ENCODE measurements at regions not wholly inside any gene's neighbourhood (a gene's known extent, or its start where the extent isn't known, plus 50 kb on each side); places are given as distances from the start of the nearest gene placed in this dataset.

- no peak overlapping the region for H3K4me3 ChIP-seq (ENCODE audit: low read depth, low read length)
- no peak for TF ChIP-seq CTCF (IDR thresholded peaks at IDR 0.05; ENCODE audit: insufficient read depth, low read depth, low read length)
- no peak for DNase-seq (ENCODE audit: low read depth)
Measured at GRCh38 chr18:72089432-72089831, 454.7 kb downstream of the CBLN2 start.

GRCh38 chr18:72086421-72086820 is 457.7 kb downstream of the CBLN2 start:
- H3K4me3 ChIP-seq (ENCODE audit: low read depth, low read length), result no peak overlapping the region
- DNase-seq (ENCODE audit: low read depth), result peak; percentile 0
- no peak for TF ChIP-seq CTCF (IDR thresholded peaks at IDR 0.05; ENCODE audit: insufficient read depth, low read depth, low read length)

GRCh38 chr18:72075040-72075439 is 469.1 kb downstream of the CBLN2 start:
- TF ChIP-seq CTCF (IDR thresholded peaks at IDR 0.05; ENCODE audit: insufficient read depth, low read depth, low read length), result no peak
- H3K4me3 ChIP-seq (ENCODE audit: low read depth, low read length), result no peak overlapping the region
- no peak for DNase-seq (ENCODE audit: low read depth)

- H3K4me3 ChIP-seq (ENCODE audit: low read depth, low read length), result no peak overlapping the region
- no peak for TF ChIP-seq CTCF (IDR thresholded peaks at IDR 0.05; ENCODE audit: insufficient read depth, low read depth, low read length)
- no peak for DNase-seq (ENCODE audit: low read depth)
Measured at GRCh38 chr18:72063001-72063400, 481.1 kb downstream of the CBLN2 start.

GRCh38 chr18:72058851-72059250 is 485.3 kb downstream of the CBLN2 start:
- no peak overlapping the region for H3K4me3 ChIP-seq (ENCODE audit: low read depth, low read length)
- DNase-seq (ENCODE audit: low read depth), result no peak
- TF ChIP-seq CTCF (IDR thresholded peaks at IDR 0.05; ENCODE audit: insufficient read depth, low read depth, low read length), result no peak

GRCh38 chr18:72056171-72056570 is 488.0 kb downstream of the CBLN2 start:
- H3K4me3 ChIP-seq (ENCODE audit: low read depth, low read length), result no peak overlapping the region
- DNase-seq (ENCODE audit: low read depth), result no peak
- no peak for TF ChIP-seq CTCF (IDR thresholded peaks at IDR 0.05; ENCODE audit: insufficient read depth, low read depth, low read length)

GRCh38 chr18:72041313-72042032 is 502.7 kb downstream of the CBLN2 start:
- no peak for DNase-seq (ENCODE audit: low read depth)
- no peak for TF ChIP-seq CTCF (IDR thresholded peaks at IDR 0.05; ENCODE audit: insufficient read depth, low read depth, low read length)
- H3K4me3 ChIP-seq (ENCODE audit: low read depth, low read length), result no peak overlapping the region

Data from fibroblast of villous mesenchyme (primary cell).